CD4-positive, alpha-beta T cell (primary cell): ENCODE measurements at regions not wholly inside any gene's neighbourhood (a gene's known extent, or its start where the extent isn't known, plus 50 kb on each side); places are given as distances from the start of the nearest gene placed in this dataset.

Experiments
- ATAC-seq: fragments of 200-7000 bp; cut with Tn5 transposase; one replicate; pipeline ENCODE4 v1.10.0; 2022; ENCODE audit warnings: mild to moderate bottlenecking; ENCODE audit not compliant: poor library complexity
- CTCF ChIA-PET: fragments of 350-600 bp; sonication (Branson Sonifier 250); formaldehyde crosslinking; loops from one replicate; lab custom pipeline; 2021; ENCODE audit warnings: antibody characterized with exemption, inconsistent platforms; lab: Charles Lee
- POLR2A ChIA-PET: fragments of 350-600 bp; sonication (Branson Sonifier 250); formaldehyde crosslinking; loops from one replicate; lab custom pipeline; 2021; ENCODE audit warnings: antibody characterized with exemption, inconsistent platforms; lab: Charles Lee
- DNase-seq, 14 experiments: peaks; one replicate each; pipeline ENCODE4 v3.0.0-alpha.2; 2013 to 2020; ENCODE audit warnings: mixed read lengths in 2 of 14
- H3K27ac ChIP-seq, 2 donors: one replicate each; pipeline versions ENCODE4 v1.5.1 to v1.7.0; 2013; ENCODE audit warnings: low read length in 2 of 2, low read depth in 1 of 2, mild to moderate bottlenecking in 1 of 2
- H3K27me3 ChIP-seq, 2 experiments: 1 replicate in 1 of 2; 2 replicates in 1 of 2; pipeline versions ENCODE4 v1.6.1 to v1.7.0; 2013; ENCODE audit warnings: low read length in 2 of 2, control low read depth in 1 of 2, mild to moderate bottlenecking in 1 of 2, moderate library complexity in 1 of 2; ENCODE audit not compliant: insufficient read depth in 2 of 2, control insufficient read depth in 1 of 2
- H3K36me3 ChIP-seq: one replicate; pipeline ENCODE4 v1.6.1; 2013; ENCODE audit warnings: low read length, control low read depth; ENCODE audit not compliant: insufficient read depth
- H3K4me1 ChIP-seq: one replicate; pipeline ENCODE4 v1.6.1; 2013; ENCODE audit warnings: low read length, control low read depth; ENCODE audit not compliant: insufficient read depth
- H3K4me3 ChIP-seq: one replicate; pipeline ENCODE4 v1.5.1; 2013; ENCODE audit warnings: mild to moderate bottlenecking, low read length, moderate library complexity
- H3K9me3 ChIP-seq, 2 experiments: 1 replicate in 1 of 2; 2 replicates in 1 of 2; pipeline versions ENCODE4 v1.6.1 to v1.7.0; 2013; ENCODE audit warnings: low read length in 2 of 2, mild to moderate bottlenecking in 2 of 2, control low read depth in 1 of 2, moderate library complexity in 1 of 2; ENCODE audit not compliant: control insufficient read depth in 1 of 2, insufficient read depth in 1 of 2
- H3K27ac Mint-ChIP-seq: one replicate; pipeline ENCODE4 v1.8.0; 2020; ENCODE audit warnings: mixed read lengths
- H3K27me3 Mint-ChIP-seq: one replicate; pipeline ENCODE4 v1.8.0; 2021; ENCODE audit warnings: mixed read lengths
- H3K36me3 Mint-ChIP-seq: one replicate; pipeline ENCODE4 v1.8.0; 2021; ENCODE audit warnings: low read depth, mixed read lengths
- H3K4me1 Mint-ChIP-seq: one replicate; pipeline ENCODE4 v1.8.0; 2021; ENCODE audit warnings: low read depth, mixed read lengths
- H3K4me3 Mint-ChIP-seq: one replicate; pipeline ENCODE4 v1.8.0; 2020; ENCODE audit warnings: mild to moderate bottlenecking, mixed read lengths
- H3K9me3 Mint-ChIP-seq: one replicate; pipeline ENCODE4 v1.8.0; 2020; ENCODE audit warnings: mixed read lengths
- CTCF ChIP-seq: fragments of 200-600 bp; IDR thresholded peaks from one replicate; pipeline ENCODE4 v1.8.0; 2022; ENCODE audit warnings: antibody characterized with exemption, mild to moderate bottlenecking
- intact Hi-C, 2 experiments: fragments of 100-400 bp; cut with DNase I in 1 of 2; cut with micrococcal nuclease in 1 of 2; formaldehyde crosslinking; loops; one replicate each; pipeline versions ENCODE4 v1.15.1 to v1.9.0; 2023 to 2025; cut with DNase I, micrococcal nuclease

DNA sequence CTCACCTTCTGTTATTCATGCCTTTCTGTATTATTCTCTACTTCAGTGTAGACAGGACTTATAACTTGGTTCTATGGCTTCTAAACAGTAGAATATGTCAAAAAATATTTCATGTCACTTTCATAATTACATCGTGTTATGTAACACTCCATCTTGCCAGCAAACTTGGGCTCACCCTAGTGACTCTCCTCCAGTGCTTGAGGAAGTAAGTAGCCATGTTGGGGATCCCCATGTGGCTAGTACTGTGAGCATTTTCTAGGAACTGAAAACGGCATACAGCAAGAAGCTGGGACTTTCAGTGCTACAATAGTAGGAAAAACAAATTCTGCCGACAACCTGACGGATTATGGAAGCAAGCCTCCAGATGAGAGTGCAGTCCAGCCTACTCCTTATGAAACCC is 495.6 kb downstream of the SLITRK6 start:
- no peaks in the 10 kb centered on the region for H3K9me3 ChIP-seq
- H3K4me3 Mint-ChIP-seq = no peak overlapping the region
- H3K27ac Mint-ChIP-seq = no peak overlapping the region
- no peak overlapping the region for H3K4me3 ChIP-seq
- H3K27me3 ChIP-seq = no peaks in the 10 kb centered on the region
- H3K36me3 ChIP-seq = no peaks in the 10 kb centered on the region
- ATAC-seq (no peak), DNase-seq (no peak)
- H3K27me3 Mint-ChIP-seq = no peaks in the 10 kb centered on the region
- ChIA-PET CTCF (no interaction called here), POLR2A (no interaction called here)
- no peak for TF ChIP-seq CTCF
- H3K36me3 Mint-ChIP-seq = no peaks in the 10 kb centered on the region
- H3K4me1 Mint-ChIP-seq = no peaks in the 10 kb centered on the region
- no peaks in the 10 kb centered on the region for H3K4me1 ChIP-seq
- H3K9me3 Mint-ChIP-seq = peaks cover 7% of the 10 kb centered on the region
- H3K27ac ChIP-seq = no peak overlapping the region
- intact Hi-C loops = no loop called here

- H3K4me1 Mint-ChIP-seq = no peaks in the 10 kb centered on the region
- TF ChIP-seq CTCF = no peak
- Histone ChIP-seq H3K4me3 (no peak overlapping the region), H3K27me3 (no peaks in the 10 kb centered on the region), H3K36me3 (no peaks in the 10 kb centered on the region), H3K27ac (no peak overlapping the region), H3K9me3 (no peaks in the 10 kb centered on the region), H3K4me1 (no peaks in the 10 kb centered on the region)
- H3K27ac Mint-ChIP-seq = no peak overlapping the region
- DNase-seq = no peak
- POLR2A ChIA-PET = no interaction called here
- no peak for ATAC-seq
- no peak overlapping the region for H3K4me3 Mint-ChIP-seq
- CTCF ChIA-PET = no interaction called here
- intact Hi-C loops = no loop called here
- H3K27me3 Mint-ChIP-seq = no peaks in the 10 kb centered on the region
- H3K36me3 Mint-ChIP-seq = no peaks in the 10 kb centered on the region
- H3K9me3 Mint-ChIP-seq = peaks cover 6% of the 10 kb centered on the region
Observed at GRCh38 chr13:85298387-85298924, 500.8 kb downstream of the SLITRK6 start.

DNA sequence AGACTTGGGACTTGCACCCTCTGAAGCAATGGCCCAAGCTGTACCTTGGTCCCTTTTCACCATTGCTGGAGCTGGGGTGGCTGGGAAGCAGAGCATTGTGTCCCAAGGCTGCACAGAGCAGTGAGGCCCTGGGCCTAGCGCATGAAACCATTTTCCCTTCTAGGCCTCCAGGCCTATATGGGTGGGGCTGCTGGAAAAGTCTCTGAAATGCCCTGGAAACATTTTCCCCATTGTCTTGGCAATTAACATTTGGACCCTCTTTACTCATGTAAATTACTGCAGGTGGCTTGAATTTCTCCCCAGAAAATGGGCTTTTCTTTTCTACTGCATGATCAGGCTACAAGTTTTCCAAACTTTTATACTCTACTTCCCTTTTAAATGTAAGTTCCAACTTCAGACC is 510.5 kb downstream of the SLITRK6 start:
- no peaks in the 10 kb centered on the region for H3K36me3 Mint-ChIP-seq
- H3K9me3 Mint-ChIP-seq = no peaks in the 10 kb centered on the region
- POLR2A ChIA-PET = no interaction called here
- no peak overlapping the region for H3K4me3 ChIP-seq
- CTCF ChIA-PET = no interaction called here
- H3K27me3 ChIP-seq = no peaks in the 10 kb centered on the region
- no peaks in the 10 kb centered on the region for H3K27me3 Mint-ChIP-seq
- no peaks in the 10 kb centered on the region for H3K4me1 Mint-ChIP-seq
- peaks cover 0 to 6% of the 10 kb centered on the region in 2 experiments for H3K9me3 ChIP-seq
- H3K4me3 Mint-ChIP-seq = no peak overlapping the region
- intact Hi-C loops = no loop called here
- no peaks in the 10 kb centered on the region for H3K4me1 ChIP-seq
- no peak for TF ChIP-seq CTCF
- ATAC-seq = no peak
- no peaks in the 10 kb centered on the region for H3K36me3 ChIP-seq
- H3K27ac ChIP-seq = no peak overlapping the region
- DNase-seq = no peak
- no peak overlapping the region for H3K27ac Mint-ChIP-seq
